GM12873 (cell line): ENCODE measurements at regions not wholly inside any gene's neighbourhood (a gene's known extent, or its start where the extent isn't known, plus 50 kb on each side); places are given as distances from the start of the nearest gene placed in this dataset.

ENCODE experiments used
- CTCF ChIP-seq: IDR thresholded peaks from 2 replicates; pipeline ENCODE4 v1.5.1; 2012; ENCODE audit warnings: low read depth, mild to moderate bottlenecking, moderate library complexity, low read length, control low read depth; ENCODE audit not compliant: insufficient read depth; ENCODE audit errors: missing control alignments

- TF ChIP-seq CTCF: no peak
Measured at GRCh38 chr7:68122801-68123200, 1126.2 kb downstream of the TYW1 start.

- TF ChIP-seq CTCF: no peak
Measured at GRCh38 chr7:68125168-68125567, 1128.5 kb downstream of the TYW1 start.

GRCh38 chr7:68133045-68133444 is 1136.4 kb downstream of the TYW1 start:
- no peak for TF ChIP-seq CTCF

- no peak for TF ChIP-seq CTCF
Measured at GRCh38 chr7:68143345-68143744, 1146.7 kb downstream of the TYW1 start.

GRCh38 chr7:68146983-68147382 is 1150.3 kb downstream of the TYW1 start:
- no peak for TF ChIP-seq CTCF

- no peak for TF ChIP-seq CTCF
Measured at GRCh38 chr7:68147614-68148238, 1151.1 kb downstream of the TYW1 start.

GRCh38 chr7:68148440-68148839 is 1151.8 kb downstream of the TYW1 start:
- no peak for TF ChIP-seq CTCF

- TF ChIP-seq CTCF: no peak
Measured at GRCh38 chr7:68152205-68152604, 1155.6 kb downstream of the TYW1 start.
